Activated naive CD8-positive, alpha-beta T cell treated with anti-CD3 and anti-CD28 coated beads, Interleukin-2, amount 50 U/mL, for 24 hours (primary cell): ENCODE measurements at regions not wholly inside any gene's neighbourhood (a gene's known extent, or its start where the extent isn't known, plus 50 kb on each side); places are given as distances from the start of the nearest gene placed in this dataset.

ENCODE experiments used
- ATAC-seq: fragments of 150-1000 bp; cut with Tn5 transposase; one replicate; pipeline ENCODE4 v1.10.0; 2021
- DNase-seq: peaks from one replicate; pipeline ENCODE4 v3.0.0; 2021
- H3K27ac Mint-ChIP-seq: one replicate; pipeline ENCODE4 v1.8.0; 2021; ENCODE audit warnings: mild to moderate bottlenecking, mixed read lengths
- H3K27me3 Mint-ChIP-seq: one replicate; pipeline ENCODE4 v1.8.0; 2021; ENCODE audit warnings: mixed read lengths
- H3K36me3 Mint-ChIP-seq: one replicate; pipeline ENCODE4 v1.8.0; 2021; ENCODE audit warnings: low read depth, mixed read lengths
- H3K4me1 Mint-ChIP-seq: one replicate; pipeline ENCODE4 v1.8.0; 2021; ENCODE audit warnings: mixed read lengths
- H3K4me3 Mint-ChIP-seq: one replicate; pipeline ENCODE4 v1.8.0; 2021; ENCODE audit warnings: mild to moderate bottlenecking, moderate library complexity, mixed read lengths
- H3K9me3 Mint-ChIP-seq: one replicate; pipeline ENCODE4 v1.8.0; 2021; ENCODE audit warnings: mixed read lengths

GRCh38 chr21:38979271-38980121 lies 173.8 kb downstream of the ETS2 start:
- peaks cover 26% of the 10 kb centered on the region for H3K4me1 Mint-ChIP-seq
- H3K27ac Mint-ChIP-seq: no peak overlapping the region
- ATAC-seq (peak; percentile 70), DNase-seq (no peak)
- no peaks in the 10 kb centered on the region for H3K36me3 Mint-ChIP-seq
- no peak overlapping the region for H3K4me3 Mint-ChIP-seq
- H3K9me3 Mint-ChIP-seq: no peaks in the 10 kb centered on the region
- H3K27me3 Mint-ChIP-seq: peaks cover 41% of the 10 kb centered on the region

- H3K9me3 Mint-ChIP-seq: no peaks in the 10 kb centered on the region
- H3K4me1 Mint-ChIP-seq: peaks cover 18% of the 10 kb centered on the region
- DNase-seq (no peak), ATAC-seq (no peak)
- H3K27me3 Mint-ChIP-seq: peaks cover 25% of the 10 kb centered on the region
- no peaks in the 10 kb centered on the region for H3K36me3 Mint-ChIP-seq
- no peak overlapping the region for H3K4me3 Mint-ChIP-seq
- no peak overlapping the region for H3K27ac Mint-ChIP-seq
These were observed 171.2 kb downstream of the ETS2 start for GRCh38 chr21:38976900-38977299.

GRCh38 chr21:38973552-38973951 lies 167.8 kb downstream of the ETS2 start:
- no peak overlapping the region for H3K4me3 Mint-ChIP-seq

GRCh38 chr21:38972078-38972477 lies 166.3 kb downstream of the ETS2 start:
- Mint-ChIP-seq H3K4me1 (no peaks in the 10 kb centered on the region), H3K27me3 (peaks cover 2% of the 10 kb centered on the region), H3K27ac (no peak overlapping the region), H3K36me3 (no peaks in the 10 kb centered on the region), H3K9me3 (no peaks in the 10 kb centered on the region), H3K4me3 (no peak overlapping the region)
- no peak for DNase-seq
- ATAC-seq: no peak

More at GRCh38 chr21:38973552-38973951, 167.8 kb downstream of the ETS2 start:
- ATAC-seq: no peak
- Mint-ChIP-seq H3K27me3 (peaks cover 4% of the 10 kb centered on the region), H3K27ac (no peak overlapping the region), H3K9me3 (no peaks in the 10 kb centered on the region), H3K36me3 (no peaks in the 10 kb centered on the region), H3K4me1 (no peaks in the 10 kb centered on the region)
- DNase-seq: no peak

GRCh38 chr21:38970765-38971164 lies 165.0 kb downstream of the ETS2 start:
- ATAC-seq: no peak
- H3K9me3 Mint-ChIP-seq: no peaks in the 10 kb centered on the region
- H3K27ac Mint-ChIP-seq: no peak overlapping the region
- no peaks in the 10 kb centered on the region for H3K4me1 Mint-ChIP-seq
- DNase-seq: no peak
- H3K27me3 Mint-ChIP-seq: peaks cover 2% of the 10 kb centered on the region
- no peaks in the 10 kb centered on the region for H3K36me3 Mint-ChIP-seq
- no peak overlapping the region for H3K4me3 Mint-ChIP-seq

GRCh38 chr21:38968887-38969543 lies 163.3 kb downstream of the ETS2 start:
- Mint-ChIP-seq H3K9me3 (no peaks in the 10 kb centered on the region), H3K4me1 (no peaks in the 10 kb centered on the region), H3K4me3 (no peak overlapping the region), H3K27ac (no peak overlapping the region), H3K27me3 (peaks cover 2% of the 10 kb centered on the region), H3K36me3 (no peaks in the 10 kb centered on the region)
- DNase-seq (no peak), ATAC-seq (no peak)

- H3K4me3 Mint-ChIP-seq: no peak overlapping the region
- DNase-seq (no peak), ATAC-seq (no peak)
- H3K27ac Mint-ChIP-seq: no peak overlapping the region
- peaks cover 3% of the 10 kb centered on the region for H3K9me3 Mint-ChIP-seq
- no peaks in the 10 kb centered on the region for H3K27me3 Mint-ChIP-seq
- no peaks in the 10 kb centered on the region for H3K36me3 Mint-ChIP-seq
- no peaks in the 10 kb centered on the region for H3K4me1 Mint-ChIP-seq
These were observed 160.3 kb downstream of the ETS2 start for GRCh38 chr21:38965910-38966504.

GRCh38 chr21:38965241-38965640 lies 159.5 kb downstream of the ETS2 start:
- Mint-ChIP-seq H3K4me1 (no peaks in the 10 kb centered on the region), H3K9me3 (peaks cover 7% of the 10 kb centered on the region), H3K36me3 (no peaks in the 10 kb centered on the region), H3K4me3 (no peak overlapping the region), H3K27ac (no peak overlapping the region), H3K27me3 (no peaks in the 10 kb centered on the region)
- ATAC-seq (no peak), DNase-seq (no peak)

GRCh38 chr21:38963006-38963405 lies 157.3 kb downstream of the ETS2 start:
- peaks cover under 1% of the 10 kb centered on the region for H3K27me3 Mint-ChIP-seq
- no peak overlapping the region for H3K4me3 Mint-ChIP-seq
- ATAC-seq: no peak
- no peak for DNase-seq
- no peak overlapping the region for H3K27ac Mint-ChIP-seq
- H3K36me3 Mint-ChIP-seq: no peaks in the 10 kb centered on the region
- peaks cover 10% of the 10 kb centered on the region for H3K4me1 Mint-ChIP-seq
- H3K9me3 Mint-ChIP-seq: peaks cover 7% of the 10 kb centered on the region

- Mint-ChIP-seq H3K27ac (no peak overlapping the region), H3K4me1 (peaks cover 19% of the 10 kb centered on the region), H3K36me3 (no peaks in the 10 kb centered on the region)
These were observed 154.5 kb downstream of the ETS2 start for GRCh38 chr21:38960251-38960650.

GRCh38 chr21:38959692-38960061 lies 153.9 kb downstream of the ETS2 start:
- H3K27ac Mint-ChIP-seq: no peak overlapping the region
- H3K27me3 Mint-ChIP-seq: peaks cover 12% of the 10 kb centered on the region
- DNase-seq (no peak), ATAC-seq (no peak)
- no peaks in the 10 kb centered on the region for H3K36me3 Mint-ChIP-seq
- no peak overlapping the region for H3K4me3 Mint-ChIP-seq
- H3K4me1 Mint-ChIP-seq: peaks cover 19% of the 10 kb centered on the region
- peaks cover 7% of the 10 kb centered on the region for H3K9me3 Mint-ChIP-seq

More at GRCh38 chr21:38960251-38960650, 154.5 kb downstream of the ETS2 start:
- Mint-ChIP-seq H3K4me3 (no peak overlapping the region), H3K9me3 (peaks cover 7% of the 10 kb centered on the region), H3K27me3 (peaks cover 12% of the 10 kb centered on the region)
- no peak for ATAC-seq
- no peak for DNase-seq

GRCh38 chr21:38958940-38959691 lies 153.4 kb downstream of the ETS2 start:
- H3K4me1 Mint-ChIP-seq: peaks cover 19% of the 10 kb centered on the region
- H3K9me3 Mint-ChIP-seq: peaks cover 7% of the 10 kb centered on the region
- DNase-seq (no peak), ATAC-seq (peak; percentile 86)
- H3K36me3 Mint-ChIP-seq: no peaks in the 10 kb centered on the region
- H3K4me3 Mint-ChIP-seq: no peak overlapping the region
- H3K27ac Mint-ChIP-seq: peak overlapping the region; percentile 5
- peaks cover 12% of the 10 kb centered on the region for H3K27me3 Mint-ChIP-seq

- Mint-ChIP-seq H3K36me3 (no peaks in the 10 kb centered on the region), H3K27me3 (peaks cover 13% of the 10 kb centered on the region), H3K27ac (no peak overlapping the region), H3K9me3 (peaks cover 7% of the 10 kb centered on the region), H3K4me3 (no peak overlapping the region), H3K4me1 (peaks cover 19% of the 10 kb centered on the region)
- DNase-seq (no peak), ATAC-seq (no peak)
These were observed 152.6 kb downstream of the ETS2 start for GRCh38 chr21:38958323-38958705.

- Mint-ChIP-seq H3K4me1 (peaks cover 19% of the 10 kb centered on the region), H3K27me3 (peaks cover 13% of the 10 kb centered on the region)
- DNase-seq: no peak
These were observed 152.0 kb downstream of the ETS2 start for GRCh38 chr21:38957575-38958322.

More at GRCh38 chr21:38957575-38958322, 152.0 kb downstream of the ETS2 start:
- H3K27ac Mint-ChIP-seq: peak overlapping the region; percentile 34
- no peaks in the 10 kb centered on the region for H3K36me3 Mint-ChIP-seq
- H3K4me3 Mint-ChIP-seq: no peak overlapping the region
- ATAC-seq: no peak
- peaks cover 6% of the 10 kb centered on the region for H3K9me3 Mint-ChIP-seq
